ENCODE measurements at regions not wholly inside any gene's neighbourhood (a gene's known extent, or its start where the extent isn't known, plus 50 kb on each side); places are given as distances from the start of the nearest gene placed in this dataset.
A peak's percentile ranks its signal among the peaks of the same experiment; 100 is the strongest.

GRCh38 chr1:240000634-240001033 lies 91.0 kb upstream of the FMN2 start:
- no peak overlapping the region for H3K9ac ChIP-seq (ENCODE audit: insufficient read depth, low read length, poor library complexity, severe bottlenecking)
- intact Hi-C loops (cut with micrococcal nuclease): no loop called here
- WGBS (ENCODE audit: insufficient coverage): no CpG with 5 or more reads among the region's 4 CpGs
- H3K27ac Mint-ChIP-seq: no peak overlapping the region
- peaks cover 6% of the 10 kb centered on the region for H3K4me1 Mint-ChIP-seq
- H4K20me1 ChIP-seq (ENCODE audit: insufficient read depth, low read length): no peaks in the 10 kb centered on the region
- H3K4me3 Mint-ChIP-seq: no peak overlapping the region
- peaks cover 0 to 8% (median 6%) of the 10 kb centered on the region in 7 donors for H3K9me3 Mint-ChIP-seq
- peak in 1 of 3 donors; percentile 54 for DNase-seq
- no peak overlapping the region for H2AFZ ChIP-seq (ENCODE audit: insufficient read depth, low read depth, low read length, poor library complexity, severe bottlenecking)
- no peaks in the 10 kb centered on the region for H3K79me2 ChIP-seq (ENCODE audit: insufficient read depth, low read length)
- no peak for TF ChIP-seq CTCF (IDR thresholded peaks at IDR 0.05)
- peaks cover 0 to 5% of the 10 kb centered on the region in 2 donors for H3K9me3 ChIP-seq (replicated peaks in 1 of 2; ENCODE audit: control insufficient read depth in 1 of 2, insufficient read depth in 1 of 2, low read length in 2 of 2)
- peaks cover 32 to 48% of the 10 kb centered on the region in 2 donors for H3K27me3 ChIP-seq (ENCODE audit: control insufficient read depth in 2 of 2, insufficient read depth in 2 of 2, low read length in 2 of 2)
- H3K4me2 ChIP-seq (replicated peaks; ENCODE audit: extremely low read depth, low read length, poor library complexity, severe bottlenecking): no peak overlapping the region
- peaks cover 36 to 51% (median 46%) of the 10 kb centered on the region in 3 donors for H3K27me3 Mint-ChIP-seq (ENCODE audit: low read depth in 3 of 3)
- no peaks in the 10 kb centered on the region for H3K36me3 ChIP-seq (replicated peaks in 1 of 2; ENCODE audit: control insufficient read depth in 1 of 2, insufficient read depth in 2 of 2, low read length in 2 of 2)
- H3K36me3 Mint-ChIP-seq: peaks cover 0 to 2% of the 10 kb centered on the region in 2 donors
- H3K27ac ChIP-seq (ENCODE audit: low read depth in 1 of 2, low read length in 2 of 2): no peak overlapping the region
- no peak overlapping the region for H3K4me3 ChIP-seq (replicated peaks in 1 of 3; ENCODE audit: low read depth in 2 of 3, low read length in 3 of 3)
- peaks cover 0 to 9% of the 10 kb centered on the region in 2 donors for H3K4me1 ChIP-seq (ENCODE audit: control insufficient read depth in 1 of 2, insufficient read depth in 2 of 2, low read length in 2 of 2)

DNA sequence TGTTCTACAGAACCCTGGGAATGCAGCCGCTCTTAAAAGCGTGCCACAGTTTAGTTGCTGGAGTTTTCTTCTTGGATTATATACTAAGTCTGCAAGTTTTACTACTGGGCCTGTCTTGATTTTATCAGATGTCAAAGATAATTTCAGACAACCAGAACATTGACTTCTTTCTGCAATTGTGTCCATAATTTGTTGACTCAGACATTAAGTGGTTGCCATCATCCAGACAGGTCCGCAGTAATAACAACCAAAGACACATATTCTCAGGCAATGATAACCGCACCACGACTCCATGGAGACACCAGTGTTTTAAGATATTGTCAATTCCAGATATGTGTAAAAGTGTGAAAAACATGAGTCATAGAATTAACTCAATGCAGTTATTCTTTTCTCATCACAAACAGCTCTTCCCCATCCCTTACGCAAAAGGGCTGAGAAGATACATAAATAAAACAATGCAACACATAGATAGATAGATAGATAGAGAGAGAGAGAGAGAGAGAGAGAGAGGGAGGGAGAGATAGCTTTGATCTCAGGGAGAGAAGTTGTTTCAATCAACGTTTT lies 90.4 kb upstream of the FMN2 start:
- WGBS (ENCODE audit: insufficient coverage): 80% methylated on average over 2 of the region's 7 CpGs
- H3K27ac Mint-ChIP-seq: no peak overlapping the region
- intact Hi-C loops (cut with micrococcal nuclease): no loop called here
- peaks cover 0 to 9% of the 10 kb centered on the region in 2 donors for H3K4me1 ChIP-seq (ENCODE audit: control insufficient read depth in 1 of 2, insufficient read depth in 2 of 2, low read length in 2 of 2)
- no peak overlapping the region for H3K4me2 ChIP-seq (replicated peaks; ENCODE audit: extremely low read depth, low read length, poor library complexity, severe bottlenecking)
- peaks cover 0 to 2% of the 10 kb centered on the region in 2 donors for H3K36me3 Mint-ChIP-seq
- H3K79me2 ChIP-seq (ENCODE audit: insufficient read depth, low read length): no peaks in the 10 kb centered on the region
- no peak for TF ChIP-seq CTCF (IDR thresholded peaks at IDR 0.05)
- H3K27me3 Mint-ChIP-seq (ENCODE audit: low read depth in 3 of 3): peaks cover 32 to 46% (median 42%) of the 10 kb centered on the region in 3 donors
- no peak overlapping the region for H3K9ac ChIP-seq (ENCODE audit: insufficient read depth, low read length, poor library complexity, severe bottlenecking)
- H3K27ac ChIP-seq (ENCODE audit: low read depth in 1 of 2, low read length in 2 of 2): no peak overlapping the region
- H3K9me3 Mint-ChIP-seq: peaks cover 0 to 8% (median 6%) of the 10 kb centered on the region in 7 donors
- DNase-seq: no peak
- H3K4me3 Mint-ChIP-seq: no peak overlapping the region
- H3K9me3 ChIP-seq (replicated peaks in 1 of 2; ENCODE audit: control insufficient read depth in 1 of 2, insufficient read depth in 1 of 2, low read length in 2 of 2): peaks cover 0 to 3% of the 10 kb centered on the region in 2 donors
- no peak overlapping the region for H2AFZ ChIP-seq (ENCODE audit: insufficient read depth, low read depth, low read length, poor library complexity, severe bottlenecking)
- H3K4me1 Mint-ChIP-seq: peaks cover 6% of the 10 kb centered on the region
- no peak overlapping the region for H3K4me3 ChIP-seq (replicated peaks in 1 of 3; ENCODE audit: low read depth in 2 of 3, low read length in 3 of 3)
- H4K20me1 ChIP-seq (ENCODE audit: insufficient read depth, low read length): no peaks in the 10 kb centered on the region
- peaks cover 28 to 41% of the 10 kb centered on the region in 2 donors for H3K27me3 ChIP-seq (ENCODE audit: control insufficient read depth in 2 of 2, insufficient read depth in 2 of 2, low read length in 2 of 2)
- no peaks in the 10 kb centered on the region for H3K36me3 ChIP-seq (replicated peaks in 1 of 2; ENCODE audit: control insufficient read depth in 1 of 2, insufficient read depth in 2 of 2, low read length in 2 of 2)

Data from CD14-positive monocyte (primary cell).